Fibroblast of villous mesenchyme (primary cell): ENCODE measurements at regions not wholly inside any gene's neighbourhood (a gene's known extent, or its start where the extent isn't known, plus 50 kb on each side); places are given as distances from the start of the nearest gene placed in this dataset.

Source experiments
- DNase-seq: peaks from one replicate; pipeline ENCODE4 v3.0.0-alpha.2; 2010; ENCODE audit warnings: low read depth
- H3K4me3 ChIP-seq: 2 replicates; pipeline ENCODE4 v1.5.1; 2011; ENCODE audit warnings: low read depth, mild to moderate bottlenecking, low read length
- TF ChIP-seq, protein P1 (sequence below): IDR thresholded peaks from 2 replicates; pipeline ENCODE4 v1.5.1; 2012; ENCODE audit warnings: low read depth, mild to moderate bottlenecking, low read length; ENCODE audit not compliant: insufficient read depth

DNA sequence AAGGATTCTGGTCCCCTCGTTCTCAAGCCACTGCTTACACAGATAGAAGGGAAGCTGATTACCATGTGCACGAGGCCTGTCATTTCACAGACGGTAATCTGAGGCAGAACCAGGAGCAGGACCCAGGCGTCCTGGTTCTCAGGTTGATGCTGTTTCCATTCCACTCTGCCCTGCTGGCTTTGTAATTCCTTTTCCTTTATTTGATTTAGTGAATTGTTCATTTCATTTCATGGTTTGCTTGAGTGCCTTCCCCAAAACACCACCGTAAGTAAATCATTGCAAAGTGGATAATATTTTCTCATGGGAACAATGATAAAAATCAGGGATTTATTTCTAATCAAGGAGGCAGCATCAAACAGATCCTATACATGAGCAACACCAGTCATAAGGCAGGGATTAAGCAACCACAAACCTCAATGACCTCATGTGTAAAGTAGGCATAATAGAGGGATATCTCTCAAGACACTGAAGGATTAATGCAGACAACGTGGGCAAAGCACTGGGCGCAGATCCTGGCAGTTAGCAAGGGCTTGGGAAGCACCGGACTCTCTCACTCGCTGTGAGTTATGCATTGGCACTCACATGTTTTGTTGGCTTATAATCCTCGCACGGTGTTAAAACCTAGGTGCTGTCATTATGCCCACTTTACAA is 229.5 kb upstream of the FOXQ1 start:
- TF ChIP-seq, protein P1, sequence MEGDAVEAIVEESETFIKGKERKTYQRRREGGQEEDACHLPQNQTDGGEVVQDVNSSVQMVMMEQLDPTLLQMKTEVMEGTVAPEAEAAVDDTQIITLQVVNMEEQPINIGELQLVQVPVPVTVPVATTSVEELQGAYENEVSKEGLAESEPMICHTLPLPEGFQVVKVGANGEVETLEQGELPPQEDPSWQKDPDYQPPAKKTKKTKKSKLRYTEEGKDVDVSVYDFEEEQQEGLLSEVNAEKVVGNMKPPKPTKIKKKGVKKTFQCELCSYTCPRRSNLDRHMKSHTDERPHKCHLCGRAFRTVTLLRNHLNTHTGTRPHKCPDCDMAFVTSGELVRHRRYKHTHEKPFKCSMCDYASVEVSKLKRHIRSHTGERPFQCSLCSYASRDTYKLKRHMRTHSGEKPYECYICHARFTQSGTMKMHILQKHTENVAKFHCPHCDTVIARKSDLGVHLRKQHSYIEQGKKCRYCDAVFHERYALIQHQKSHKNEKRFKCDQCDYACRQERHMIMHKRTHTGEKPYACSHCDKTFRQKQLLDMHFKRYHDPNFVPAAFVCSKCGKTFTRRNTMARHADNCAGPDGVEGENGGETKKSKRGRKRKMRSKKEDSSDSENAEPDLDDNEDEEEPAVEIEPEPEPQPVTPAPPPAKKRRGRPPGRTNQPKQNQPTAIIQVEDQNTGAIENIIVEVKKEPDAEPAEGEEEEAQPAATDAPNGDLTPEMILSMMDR = no peak
- peak; percentile 93 for DNase-seq
- no peak overlapping the region for H3K4me3 ChIP-seq

DNA sequence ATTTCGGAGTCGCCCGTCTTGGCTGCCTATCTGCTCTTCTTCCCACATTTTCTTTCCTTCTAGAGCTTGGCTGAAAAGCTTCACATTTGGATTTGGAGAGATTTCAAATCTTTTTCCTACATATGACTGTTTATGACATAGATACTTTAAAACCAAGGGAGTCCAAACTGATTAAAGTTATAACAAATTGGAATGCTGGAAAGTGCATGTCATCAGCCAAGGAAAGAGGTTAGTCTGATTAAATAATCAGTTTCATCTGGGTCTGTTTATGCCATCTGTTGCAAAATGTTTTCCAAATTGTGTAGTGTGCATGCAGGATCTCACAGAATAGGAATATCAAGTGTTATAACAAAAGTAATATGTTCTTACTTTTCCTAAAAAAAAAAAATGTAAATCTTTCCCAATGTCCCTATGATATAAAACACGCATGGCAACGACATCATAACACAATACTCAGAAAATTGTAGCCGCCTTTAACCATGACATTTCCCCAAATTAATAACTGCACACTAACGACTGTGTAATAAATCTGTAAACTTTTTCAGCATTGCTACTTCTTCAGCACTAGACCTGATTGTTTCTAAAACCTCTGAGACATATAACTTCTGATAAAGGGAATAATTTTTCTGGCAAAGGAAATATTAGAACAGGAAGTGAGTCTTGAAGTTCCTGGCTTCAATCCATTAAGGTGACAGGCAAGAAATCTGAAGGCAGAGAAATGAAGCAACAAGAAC is 230.2 kb upstream of the FOXQ1 start:
- H3K4me3 ChIP-seq = no peak overlapping the region
- TF ChIP-seq, protein P1 = no peak
- DNase-seq = peak; percentile 60

DNA sequence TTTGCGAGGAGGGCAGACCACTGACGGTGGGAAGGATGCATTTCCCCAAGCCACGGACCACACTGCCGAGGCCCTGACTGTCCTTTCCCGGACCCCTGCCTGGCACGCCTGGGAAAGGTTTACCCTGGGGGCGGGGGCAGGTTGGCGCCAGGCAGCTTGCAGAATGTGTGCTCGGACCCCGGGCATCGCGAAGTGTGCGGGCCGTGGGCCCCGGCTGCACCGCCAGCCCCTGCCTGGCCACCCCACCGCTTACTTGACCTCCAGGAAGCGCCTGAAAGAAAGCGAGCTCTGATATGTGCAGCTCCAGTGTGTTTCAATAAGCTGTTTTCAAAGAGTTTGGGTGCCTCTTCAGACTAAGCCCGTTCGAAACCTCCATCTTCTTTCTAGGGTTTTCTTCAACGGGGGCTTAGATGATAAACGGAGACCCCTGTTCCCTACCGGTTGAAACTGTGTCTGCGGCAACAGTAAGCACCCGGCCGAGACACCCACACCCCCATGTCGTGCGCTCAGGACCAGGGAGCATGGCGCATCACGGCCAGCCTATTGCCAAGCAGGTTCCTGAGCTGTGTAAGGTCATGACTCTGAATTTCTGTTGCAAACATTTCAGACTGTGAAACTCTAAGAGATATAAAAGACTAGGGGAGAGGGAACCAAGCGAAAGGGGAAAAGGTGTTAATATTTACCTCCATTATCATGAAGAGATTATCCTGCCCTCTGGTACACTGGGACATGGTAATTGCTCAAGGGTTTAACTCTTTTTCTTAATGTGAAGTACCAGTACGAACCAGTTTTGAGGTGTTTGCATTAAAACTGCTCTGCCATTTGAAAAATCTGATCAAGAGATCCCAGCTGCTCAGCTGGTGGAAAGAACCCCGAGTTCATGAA is 231.2 kb upstream of the FOXQ1 start:
- DNase-seq = no peak
- no peak overlapping the region for H3K4me3 ChIP-seq
- TF ChIP-seq, protein P1 = no peak

DNA sequence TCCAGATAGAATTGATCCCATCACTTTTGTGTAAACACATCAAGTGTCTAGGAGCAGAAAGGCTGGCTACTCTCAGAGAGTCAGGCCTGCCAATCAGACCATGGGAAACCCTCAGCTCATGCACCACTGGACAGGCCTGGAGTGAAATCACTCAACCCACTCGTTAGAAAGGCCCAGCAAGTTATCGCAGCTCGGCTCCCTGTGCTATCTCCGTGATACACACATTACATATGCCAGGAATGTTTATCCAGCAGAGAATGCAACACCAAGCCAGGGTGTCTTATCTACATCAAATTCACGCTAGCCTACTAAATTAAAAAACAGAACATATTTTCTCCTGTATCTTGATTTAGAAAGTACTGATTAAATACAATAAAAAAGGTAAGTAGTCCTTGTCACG is 232.4 kb upstream of the FOXQ1 start:
- TF ChIP-seq, protein P1 = no peak
- peak; percentile 36 for DNase-seq
- H3K4me3 ChIP-seq = no peak overlapping the region

DNA sequence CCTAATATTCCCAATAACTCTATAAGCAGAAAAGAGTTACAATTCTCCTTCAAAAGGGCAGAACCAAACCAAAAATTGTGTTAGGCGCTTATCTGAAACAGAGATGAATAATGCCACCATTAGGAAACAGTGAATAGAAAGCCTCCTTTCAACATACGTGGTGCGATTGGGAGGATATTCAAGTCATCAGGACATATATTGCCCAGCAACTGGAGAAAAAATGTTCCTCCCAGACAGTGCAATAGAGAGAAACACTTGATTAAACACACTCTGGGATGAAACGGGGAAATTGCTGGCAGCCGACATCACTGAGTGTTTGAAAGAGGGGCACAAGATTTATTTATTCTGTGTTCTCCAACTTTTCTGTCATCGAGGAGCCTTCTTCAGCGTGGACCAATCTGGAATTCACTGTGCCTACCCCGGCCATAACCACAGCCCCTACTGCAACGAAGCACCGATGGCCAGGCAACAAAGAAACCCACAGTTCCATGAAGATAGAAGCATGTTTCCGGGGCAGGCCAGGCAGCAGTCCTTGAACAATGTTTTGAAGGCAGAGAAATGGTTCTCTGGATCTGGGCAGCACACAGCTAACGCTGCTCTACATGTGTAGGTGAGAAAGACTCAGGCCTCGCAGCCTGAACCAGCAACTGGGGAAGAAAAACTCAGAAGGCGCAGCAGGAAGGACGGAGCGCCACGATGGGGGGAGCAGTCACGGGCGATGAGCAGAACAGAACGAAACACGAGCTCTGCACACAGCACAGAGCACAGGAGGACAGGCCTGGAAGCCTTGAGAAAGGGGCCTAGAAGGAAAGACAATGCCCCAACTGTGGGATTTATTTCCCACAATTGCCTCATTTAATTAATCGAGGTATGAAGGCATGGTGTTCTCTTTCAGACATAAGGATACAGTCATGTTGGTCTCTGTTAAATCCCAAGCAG is 234.2 kb upstream of the FOXQ1 start:
- TF ChIP-seq, protein P1 = no peak
- no peak overlapping the region for H3K4me3 ChIP-seq
- no peak for DNase-seq
